ENCODE measurements at regions not wholly inside any gene's neighbourhood (a gene's known extent, or its start where the extent isn't known, plus 50 kb on each side); places are given as distances from the start of the nearest gene placed in this dataset.

DNA sequence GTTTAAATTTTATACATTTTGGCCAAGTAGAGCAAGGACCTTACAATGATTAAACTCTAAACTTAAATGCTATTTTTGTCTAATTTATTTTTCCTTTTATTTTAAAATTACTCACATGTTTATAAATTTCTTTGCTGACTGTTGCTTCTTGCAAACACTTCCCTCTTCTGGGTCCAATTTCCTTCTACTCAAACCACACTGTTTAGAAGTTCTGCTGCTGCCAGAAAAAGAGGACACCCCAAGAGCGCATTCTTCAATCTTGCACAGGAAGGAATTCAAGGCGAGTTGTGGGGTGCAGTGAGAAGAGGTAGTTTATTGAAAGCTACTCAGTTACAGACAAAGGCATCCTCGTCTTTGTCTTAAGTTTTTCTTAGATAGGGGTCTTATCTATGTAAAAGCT is 88.5 kb upstream of the NEK7 start:
- Histone ChIP-seq H3K4me1 (ENCODE audit: control insufficient read depth, extremely low read depth, insufficient read depth, low read length) (no peaks in the 10 kb centered on the region), H3K4me2 (ENCODE audit: insufficient read depth, low read length) (no peak overlapping the region), H3K9ac (replicated peaks; ENCODE audit: extremely low read depth, insufficient read depth, low read length) (no peak overlapping the region), H3K4me3 (replicated peaks in 1 of 3; ENCODE audit: insufficient read depth in 1 of 3, low read depth in 1 of 3, low read length in 3 of 3) (no peak overlapping the region), H3K27ac (ENCODE audit: insufficient read depth, low read depth, low read length) (no peak overlapping the region), H3K79me2 (ENCODE audit: control insufficient read depth, insufficient read depth, low read length) (no peaks in the 10 kb centered on the region), H3K9me3 (replicated peaks; ENCODE audit: control insufficient read depth, insufficient read depth, low read length) (no peaks in the 10 kb centered on the region), H4K20me1 (replicated peaks; ENCODE audit: control insufficient read depth, extremely low read depth, insufficient read depth, low read length) (no peaks in the 10 kb centered on the region), H3K9me1 (replicated peaks; ENCODE audit: control insufficient read depth, extremely low read depth, insufficient read depth, low read length) (no peaks in the 10 kb centered on the region), H3K27me3 (ENCODE audit: control insufficient read depth in 2 of 2, insufficient read depth in 2 of 2, low read length in 2 of 2) (no peaks in the 10 kb centered on the region), H3K36me3 (ENCODE audit: control insufficient read depth in 2 of 2, extremely low read depth in 1 of 2, insufficient read depth in 2 of 2, low read length in 2 of 2) (no peaks in the 10 kb centered on the region), H2AFZ (ENCODE audit: low read depth, low read length) (no peak overlapping the region)
- ChIA-PET CTCF (interaction anchor here (1.0 to 1.2 kb wide), 2 partner anchors 11 to 547 kb away, joined by 3 to 4 read pairs; no protein-coding TSS in a partner anchor), POLR2A (no interaction called here)
- FAIRE-seq (no peak), DNase-seq (ENCODE audit: low read depth, low spot score) (no peak)
- dilution Hi-C loops (cut with MboI; ENCODE audit: extremely low pct_ligation_motif_present, low sequenced_read_pairs): no loop called here
- BruUV-seq (replicated peaks): no TSS peak
- intact Hi-C loops (cut with micrococcal nuclease): no loop called here
- TF ChIP-seq MYC (IDR thresholded peaks at IDR 0.05; ENCODE audit: low read depth, low read length): no peak
- TF ChIP-seq FOS (IDR thresholded peaks at IDR 0.05; ENCODE audit: borderline replicate concordance, insufficient read depth, low read length): no peak
- TF ChIP-seq, protein P1, sequence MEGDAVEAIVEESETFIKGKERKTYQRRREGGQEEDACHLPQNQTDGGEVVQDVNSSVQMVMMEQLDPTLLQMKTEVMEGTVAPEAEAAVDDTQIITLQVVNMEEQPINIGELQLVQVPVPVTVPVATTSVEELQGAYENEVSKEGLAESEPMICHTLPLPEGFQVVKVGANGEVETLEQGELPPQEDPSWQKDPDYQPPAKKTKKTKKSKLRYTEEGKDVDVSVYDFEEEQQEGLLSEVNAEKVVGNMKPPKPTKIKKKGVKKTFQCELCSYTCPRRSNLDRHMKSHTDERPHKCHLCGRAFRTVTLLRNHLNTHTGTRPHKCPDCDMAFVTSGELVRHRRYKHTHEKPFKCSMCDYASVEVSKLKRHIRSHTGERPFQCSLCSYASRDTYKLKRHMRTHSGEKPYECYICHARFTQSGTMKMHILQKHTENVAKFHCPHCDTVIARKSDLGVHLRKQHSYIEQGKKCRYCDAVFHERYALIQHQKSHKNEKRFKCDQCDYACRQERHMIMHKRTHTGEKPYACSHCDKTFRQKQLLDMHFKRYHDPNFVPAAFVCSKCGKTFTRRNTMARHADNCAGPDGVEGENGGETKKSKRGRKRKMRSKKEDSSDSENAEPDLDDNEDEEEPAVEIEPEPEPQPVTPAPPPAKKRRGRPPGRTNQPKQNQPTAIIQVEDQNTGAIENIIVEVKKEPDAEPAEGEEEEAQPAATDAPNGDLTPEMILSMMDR (IDR thresholded peaks at IDR 0.05; ENCODE audit: extremely low read depth in 1 of 2, insufficient read depth in 1 of 2, low read depth in 1 of 2, low read length in 2 of 2): no peak
- TF ChIP-seq POLR2A (IDR thresholded peaks at IDR 0.05; ENCODE audit: low read depth, low read length): no peak
- TF ChIP-seq, protein P2, sequence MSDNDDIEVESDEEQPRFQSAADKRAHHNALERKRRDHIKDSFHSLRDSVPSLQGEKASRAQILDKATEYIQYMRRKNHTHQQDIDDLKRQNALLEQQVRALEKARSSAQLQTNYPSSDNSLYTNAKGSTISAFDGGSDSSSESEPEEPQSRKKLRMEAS (IDR thresholded peaks at IDR 0.05; ENCODE audit: insufficient read depth, insufficient read length): no peak
- TF ChIP-seq GATA2 (IDR thresholded peaks at IDR 0.05; ENCODE audit: insufficient read depth, insufficient read length, low read depth, low read length): no peak
- no peak for TF ChIP-seq POLR2AphosphoS5 (IDR thresholded peaks at IDR 0.05; ENCODE audit: insufficient read depth, low read depth, low read length)
- TF ChIP-seq JUN (IDR thresholded peaks at IDR 0.05; ENCODE audit: borderline replicate concordance, insufficient read depth, insufficient read length, low read depth): no peak
- no peak for TF ChIP-seq EZH2 (IDR thresholded peaks at IDR 0.05; ENCODE audit: borderline replicate concordance, low read depth, low read length, severe bottlenecking)
